Activated CD8-positive, alpha-beta T cell treated with anti-CD3 and anti-CD28 coated beads for 36 hours (primary cell): ENCODE measurements at regions not wholly inside any gene's neighbourhood (a gene's known extent, or its start where the extent isn't known, plus 50 kb on each side); places are given as distances from the start of the nearest gene placed in this dataset.

Experiments used
- ATAC-seq: fragments of 200-7000 bp; cut with Tn5 transposase; one replicate; pipeline ENCODE4 v1.10.0; 2021; ENCODE audit warnings: mild to moderate bottlenecking, moderate library complexity
- CTCF ChIA-PET: fragments of 350-600 bp; sonication (Branson Sonifier 250); formaldehyde crosslinking; loops from one replicate; lab custom pipeline; 2021; ENCODE audit warnings: antibody characterized with exemption; lab: Charles Lee
- POLR2A ChIA-PET: fragments of 350-600 bp; sonication (Branson Sonifier 250); formaldehyde crosslinking; loops from one replicate; lab custom pipeline; 2021; ENCODE audit warnings: antibody characterized with exemption; lab: Charles Lee
- DNase-seq: peaks from one replicate; pipeline ENCODE4 v3.0.0-alpha.2; 2020
- H3K27ac Mint-ChIP-seq: one replicate; pipeline ENCODE4 v1.8.0; 2021; ENCODE audit warnings: mild to moderate bottlenecking, mixed read lengths
- H3K27me3 Mint-ChIP-seq: one replicate; pipeline ENCODE4 v1.8.0; 2021; ENCODE audit warnings: mixed read lengths
- H3K36me3 Mint-ChIP-seq: one replicate; pipeline ENCODE4 v1.8.0; 2021; ENCODE audit warnings: low read depth, mixed read lengths
- H3K4me1 Mint-ChIP-seq: one replicate; pipeline ENCODE4 v1.8.0; 2021; ENCODE audit warnings: low read depth, mixed read lengths
- H3K4me3 Mint-ChIP-seq: one replicate; pipeline ENCODE4 v1.8.0; 2021; ENCODE audit warnings: mild to moderate bottlenecking, moderate library complexity, mixed read lengths
- H3K9me3 Mint-ChIP-seq: one replicate; pipeline ENCODE4 v1.8.0; 2021; ENCODE audit warnings: mixed read lengths
- CTCF ChIP-seq: fragments of 200-600 bp; IDR thresholded peaks from one replicate; pipeline ENCODE4 v1.8.0; 2022; ENCODE audit warnings: antibody characterized with exemption, mild to moderate bottlenecking
- intact Hi-C: fragments of 100-400 bp; cut with micrococcal nuclease; formaldehyde crosslinking; loops from one replicate; pipeline ENCODE4 v1.10.0; 2022

- ChIA-PET POLR2A (no interaction called here), CTCF (no interaction called here)
- Mint-ChIP-seq H3K27me3 (no peaks in the 10 kb centered on the region), H3K4me1 (no peaks in the 10 kb centered on the region), H3K36me3 (no peaks in the 10 kb centered on the region), H3K9me3 (no peaks in the 10 kb centered on the region), H3K27ac (no peak overlapping the region), H3K4me3 (no peak overlapping the region)
- TF ChIP-seq CTCF = no peak
- ATAC-seq (no peak), DNase-seq (no peak)
- intact Hi-C loops = no loop called here
Measured at GRCh38 chr14:85315290-85315689, 214.7 kb upstream of the FLRT2 start.

- ATAC-seq = no peak
- H3K27ac Mint-ChIP-seq = no peak overlapping the region
- no peaks in the 10 kb centered on the region for H3K4me1 Mint-ChIP-seq
- no peaks in the 10 kb centered on the region for H3K36me3 Mint-ChIP-seq
- no peak overlapping the region for H3K4me3 Mint-ChIP-seq
- no peak for TF ChIP-seq CTCF
- intact Hi-C loops = no loop called here
- CTCF ChIA-PET = no interaction called here
- no peaks in the 10 kb centered on the region for H3K9me3 Mint-ChIP-seq
- H3K27me3 Mint-ChIP-seq = no peaks in the 10 kb centered on the region
- DNase-seq = no peak
- POLR2A ChIA-PET = no interaction called here
Measured at GRCh38 chr14:85315733-85316290, 214.1 kb upstream of the FLRT2 start.

DNA sequence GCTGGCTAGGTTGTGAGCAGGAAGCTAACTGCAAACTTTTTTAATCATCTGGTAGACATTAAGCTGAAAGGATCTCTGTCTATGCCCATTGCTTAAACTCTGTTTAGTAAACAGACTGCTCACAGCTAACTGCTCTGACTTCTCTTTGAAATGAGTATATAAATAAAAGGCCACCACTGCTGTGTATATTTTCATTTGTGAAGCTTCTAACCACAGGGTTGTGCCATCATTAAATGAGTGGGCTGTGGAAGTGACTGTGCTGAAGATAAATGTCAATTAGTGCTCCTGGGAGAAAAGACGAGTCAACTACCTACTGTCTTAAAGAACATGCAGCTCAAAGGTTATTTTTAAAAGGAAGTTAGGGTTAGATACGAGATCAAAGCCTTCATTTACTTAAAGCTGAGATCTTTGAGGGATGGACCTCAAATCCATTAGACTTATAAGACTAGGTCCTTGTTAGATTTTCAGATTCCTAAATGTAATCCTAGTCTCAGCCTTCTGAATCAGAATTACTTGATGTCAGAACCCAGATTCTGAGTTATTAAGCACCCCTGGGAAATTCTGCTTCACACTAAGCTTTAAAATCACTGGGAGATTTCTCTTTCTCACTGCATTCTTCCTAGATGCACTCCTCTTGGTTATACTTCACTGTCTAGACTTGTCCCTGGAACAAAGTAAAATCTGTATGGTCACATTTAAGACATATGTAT lies 213.1 kb upstream of the FLRT2 start:
- ATAC-seq = no peak

DNA sequence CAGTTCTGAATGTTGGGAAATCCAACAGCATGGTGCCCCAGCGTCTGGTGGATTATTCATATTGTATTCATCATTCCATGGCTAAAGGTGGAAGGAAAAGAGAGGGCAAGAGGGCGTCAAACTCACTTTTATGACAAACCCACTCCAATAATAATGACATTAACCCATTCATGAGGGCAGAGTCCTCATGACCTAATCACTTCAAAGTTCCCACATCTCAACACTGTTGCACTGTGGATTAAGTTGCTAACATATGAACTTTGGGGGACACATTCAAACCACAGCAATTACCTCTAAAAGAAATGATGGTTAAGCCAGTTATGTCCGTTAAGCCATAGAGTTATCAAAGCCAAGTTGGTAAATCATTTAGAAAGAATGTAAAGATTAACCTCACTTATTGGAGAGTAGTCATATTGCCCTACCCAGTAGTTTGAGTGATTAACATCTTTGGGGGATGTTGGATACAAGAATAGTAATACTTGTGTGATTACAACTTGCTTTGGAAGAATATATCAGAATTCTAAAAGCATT lies 212.4 kb upstream of the FLRT2 start:
- Mint-ChIP-seq H3K4me3 (no peak overlapping the region), H3K4me1 (no peaks in the 10 kb centered on the region), H3K27ac (no peak overlapping the region), H3K9me3 (no peaks in the 10 kb centered on the region), H3K36me3 (no peaks in the 10 kb centered on the region), H3K27me3 (no peaks in the 10 kb centered on the region)
- intact Hi-C loops = no loop called here
- ChIA-PET CTCF (no interaction called here), POLR2A (no interaction called here)
- TF ChIP-seq CTCF = no peak
- no peak for ATAC-seq
- DNase-seq = no peak

More for the DNA sequence above, 213.1 kb upstream of the FLRT2 start:
- TF ChIP-seq CTCF = no peak
- H3K27ac Mint-ChIP-seq = no peak overlapping the region
- DNase-seq = no peak
- ChIA-PET POLR2A (no interaction called here), CTCF (no interaction called here)
- intact Hi-C loops = no loop called here
- no peaks in the 10 kb centered on the region for H3K27me3 Mint-ChIP-seq
- H3K4me3 Mint-ChIP-seq = no peak overlapping the region
- H3K36me3 Mint-ChIP-seq = no peaks in the 10 kb centered on the region
- no peaks in the 10 kb centered on the region for H3K4me1 Mint-ChIP-seq
- H3K9me3 Mint-ChIP-seq = no peaks in the 10 kb centered on the region

- intact Hi-C loops = no loop called here
- DNase-seq (no peak), ATAC-seq (no peak)
- Mint-ChIP-seq H3K27me3 (no peaks in the 10 kb centered on the region), H3K27ac (no peak overlapping the region), H3K4me3 (no peak overlapping the region), H3K36me3 (no peaks in the 10 kb centered on the region), H3K9me3 (no peaks in the 10 kb centered on the region), H3K4me1 (no peaks in the 10 kb centered on the region)
- no peak for TF ChIP-seq CTCF
- POLR2A ChIA-PET = no interaction called here
- CTCF ChIA-PET = no interaction called here
Measured at GRCh38 chr14:85319101-85319500, 210.8 kb upstream of the FLRT2 start.
